ENCODE measurements at regions not wholly inside any gene's neighbourhood (a gene's known extent, or its start where the extent isn't known, plus 50 kb on each side); places are given as distances from the start of the nearest gene placed in this dataset.

- TF ChIP-seq CTCF (CRISPR knock-in tag; IDR thresholded peaks at IDR 0.05), result no peak
- TF ChIP-seq ZNF782 (CRISPR knock-in tag; IDR thresholded peaks at IDR 0.05; ENCODE audit: borderline replicate concordance), result no peak
- TF ChIP-seq JUND (CRISPR knock-in tag; IDR thresholded peaks at IDR 0.05), result no peak
- TF ChIP-seq POLR2AphosphoS2 (IDR thresholded peaks at IDR 0.05; ENCODE audit: low read depth, low read length), result no peak
- no peak for TF ChIP-seq MXD1 (CRISPR knock-in tag; IDR thresholded peaks at IDR 0.05)
- TF ChIP-seq PATZ1 (CRISPR knock-in tag; IDR thresholded peaks at IDR 0.05), result no peak
- TF ChIP-seq ZNF44 (CRISPR knock-in tag; IDR thresholded peaks at IDR 0.05), result no peak
- no peak for TF ChIP-seq REST (IDR thresholded peaks at IDR 0.05; ENCODE audit: borderline replicate concordance in 1 of 2, low read depth in 1 of 2, low read length in 2 of 2)
- TF ChIP-seq ATF4 (CRISPR knock-in tag; IDR thresholded peaks at IDR 0.05), result no peak
- no peak for TF ChIP-seq TAF1 (CRISPR knock-in tag; IDR thresholded peaks at IDR 0.05)
- TF ChIP-seq RARA (CRISPR knock-in tag; IDR thresholded peaks at IDR 0.05), result no peak
- no peak for TF ChIP-seq POLR2A (IDR thresholded peaks at IDR 0.05; ENCODE audit: insufficient read depth in 1 of 2, low read depth in 2 of 2, low read length in 2 of 2)
- TF ChIP-seq TSC22D2 (CRISPR knock-in tag; IDR thresholded peaks at IDR 0.05; ENCODE audit: borderline replicate concordance), result no peak
These were observed 851.8 kb downstream of the BRD1 start for GRCh38 chr22:48975886-48976285.

Measured in HepG2 (cell line).